Parathyroid adenoma (tissue), 2 donors: ENCODE measurements at regions not wholly inside any gene's neighbourhood (a gene's known extent, or its start where the extent isn't known, plus 50 kb on each side); places are given as distances from the start of the nearest gene placed in this dataset.

Experiments used
- H2AFZ ChIP-seq: fragments of 300-600 bp; sonication (generic); one replicate; pipeline ENCODE4 v1.7.0; 2017; ENCODE audit warnings: antibody characterized with exemption, mild to moderate bottlenecking
- H3K27ac ChIP-seq: fragments of 300-600 bp; sonication (generic); one replicate; pipeline ENCODE4 v1.7.0; 2017
- H3K27me3 ChIP-seq: fragments of 300-600 bp; sonication (generic); one replicate; pipeline ENCODE4 v1.7.0; 2017; ENCODE audit warnings: low read length; ENCODE audit not compliant: control insufficient read depth, insufficient read depth
- H3K36me3 ChIP-seq: fragments of 300-600 bp; sonication (generic); one replicate; pipeline ENCODE4 v1.7.0; 2017; ENCODE audit warnings: low read length; ENCODE audit not compliant: control insufficient read depth, insufficient read depth
- H3K4me1 ChIP-seq: fragments of 300-600 bp; sonication (generic); one replicate; pipeline ENCODE4 v1.7.0; 2017; ENCODE audit warnings: control low read depth
- H3K4me2 ChIP-seq: fragments of 300-600 bp; sonication (generic); one replicate; pipeline ENCODE4 v1.7.0; 2017; ENCODE audit warnings: low read length
- H3K4me3 ChIP-seq: fragments of 300-600 bp; sonication (generic); one replicate; pipeline ENCODE4 v1.7.0; 2017; ENCODE audit warnings: low read depth, low read length
- H3K79me2 ChIP-seq: fragments of 300-600 bp; sonication (generic); one replicate; pipeline ENCODE4 v1.7.0; 2017; ENCODE audit warnings: control low read depth
- H3K9ac ChIP-seq: fragments of 300-600 bp; sonication (generic); one replicate; pipeline ENCODE4 v1.7.0; 2017; ENCODE audit warnings: mild to moderate bottlenecking
- H3K9me3 ChIP-seq: fragments of 300-600 bp; sonication (generic); one replicate; pipeline ENCODE4 v1.7.0; 2017; ENCODE audit warnings: low read length; ENCODE audit not compliant: control insufficient read depth
- CTCF ChIP-seq: fragments of 300-600 bp; sonication (generic); IDR thresholded peaks from one replicate; pipeline ENCODE4 v1.7.0; 2017; ENCODE audit warnings: antibody characterized with exemption, mild to moderate bottlenecking
- donor health status: primary hyperparathyroidism.

GRCh38 chr11:134008634-134009071 lies 51.9 kb upstream of the IGSF9B start:
- Histone ChIP-seq H2AFZ (peak overlapping the region; percentile 69), H3K4me1 (no peaks in the 10 kb centered on the region), H3K27ac (no peak overlapping the region), H3K79me2 (no peaks in the 10 kb centered on the region), H3K27me3 (no peaks in the 10 kb centered on the region), H3K4me2 (no peak overlapping the region), H3K9me3 (no peaks in the 10 kb centered on the region), H3K4me3 (no peak overlapping the region), H3K36me3 (no peaks in the 10 kb centered on the region), H3K9ac (no peak overlapping the region)
- no peak for TF ChIP-seq CTCF

- no peaks in the 10 kb centered on the region for H3K9me3 ChIP-seq
- H3K9ac ChIP-seq = no peak overlapping the region
- no peaks in the 10 kb centered on the region for H3K4me1 ChIP-seq
- H2AFZ ChIP-seq = no peak overlapping the region
- no peaks in the 10 kb centered on the region for H3K79me2 ChIP-seq
- no peak overlapping the region for H3K27ac ChIP-seq
- H3K4me3 ChIP-seq = no peak overlapping the region
- no peaks in the 10 kb centered on the region for H3K27me3 ChIP-seq
- no peak overlapping the region for H3K4me2 ChIP-seq
- no peaks in the 10 kb centered on the region for H3K36me3 ChIP-seq
- no peak for TF ChIP-seq CTCF
Observed at GRCh38 chr11:134013518-134013917, 55.4 kb upstream of the JAM3 start.

GRCh38 chr11:134014511-134014910 lies 54.4 kb upstream of the JAM3 start:
- Histone ChIP-seq H2AFZ (no peak overlapping the region), H3K79me2 (no peaks in the 10 kb centered on the region), H3K4me2 (no peak overlapping the region), H3K36me3 (no peaks in the 10 kb centered on the region), H3K9me3 (no peaks in the 10 kb centered on the region), H3K27ac (no peak overlapping the region), H3K9ac (no peak overlapping the region), H3K27me3 (no peaks in the 10 kb centered on the region), H3K4me1 (no peaks in the 10 kb centered on the region), H3K4me3 (no peak overlapping the region)
- no peak for TF ChIP-seq CTCF

GRCh38 chr11:134015556-134015955 lies 53.3 kb upstream of the JAM3 start:
- Histone ChIP-seq H3K79me2 (no peaks in the 10 kb centered on the region), H3K27ac (no peak overlapping the region), H3K4me1 (no peaks in the 10 kb centered on the region), H3K27me3 (no peaks in the 10 kb centered on the region), H3K4me2 (no peak overlapping the region), H2AFZ (no peak overlapping the region), H3K36me3 (no peaks in the 10 kb centered on the region), H3K4me3 (no peak overlapping the region), H3K9ac (no peak overlapping the region), H3K9me3 (no peaks in the 10 kb centered on the region)
- TF ChIP-seq CTCF = no peak
